GM13976 (cell line): ENCODE measurements at regions not wholly inside any gene's neighbourhood (a gene's known extent, or its start where the extent isn't known, plus 50 kb on each side); places are given as distances from the start of the nearest gene placed in this dataset.

ENCODE experiments used
- DNase-seq: peaks from one replicate; pipeline ENCODE4 v3.0.0; 2012; ENCODE audit warnings: low spot score
- CTCF ChIP-seq: IDR thresholded peaks from 2 replicates; pipeline ENCODE4 v1.5.1; 2012; ENCODE audit warnings: borderline replicate concordance, mild to moderate bottlenecking; ENCODE audit not compliant: insufficient read depth; ENCODE audit errors: extremely low read depth, missing control alignments, control extremely low read depth
- in situ Hi-C: fragments of 300-500 bp; cut with MboI; formaldehyde crosslinking; loops from one replicate; pipeline ENCODE4 v1.12.0; 2022; ENCODE audit warnings: low sequenced_read_pairs, mixed read lengths, inconsistent platforms; ENCODE audit not compliant: unreplicated experiment

DNA sequence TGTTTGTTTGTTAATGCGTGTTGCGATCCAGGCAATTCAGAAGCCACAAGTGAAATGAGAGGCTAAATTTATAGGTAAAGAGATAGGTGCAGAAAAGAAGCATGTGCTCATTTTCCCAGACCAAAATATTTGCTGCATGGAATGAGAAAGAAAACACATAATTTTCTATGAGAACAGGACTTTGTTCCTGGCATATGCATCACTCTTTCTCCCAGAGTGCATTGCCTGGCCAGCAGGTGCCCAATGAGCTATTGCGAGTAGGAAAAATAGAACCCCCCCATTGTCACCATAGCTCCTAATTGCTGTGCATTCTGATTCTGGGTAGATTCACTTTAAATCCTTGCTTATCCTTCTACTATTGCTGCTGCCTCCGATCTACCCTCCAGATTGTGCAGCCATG, 410.4 kb downstream of the PMP22 start:
- in situ Hi-C loops = no loop called here
- no peak for TF ChIP-seq CTCF
- DNase-seq = no peak

DNA sequence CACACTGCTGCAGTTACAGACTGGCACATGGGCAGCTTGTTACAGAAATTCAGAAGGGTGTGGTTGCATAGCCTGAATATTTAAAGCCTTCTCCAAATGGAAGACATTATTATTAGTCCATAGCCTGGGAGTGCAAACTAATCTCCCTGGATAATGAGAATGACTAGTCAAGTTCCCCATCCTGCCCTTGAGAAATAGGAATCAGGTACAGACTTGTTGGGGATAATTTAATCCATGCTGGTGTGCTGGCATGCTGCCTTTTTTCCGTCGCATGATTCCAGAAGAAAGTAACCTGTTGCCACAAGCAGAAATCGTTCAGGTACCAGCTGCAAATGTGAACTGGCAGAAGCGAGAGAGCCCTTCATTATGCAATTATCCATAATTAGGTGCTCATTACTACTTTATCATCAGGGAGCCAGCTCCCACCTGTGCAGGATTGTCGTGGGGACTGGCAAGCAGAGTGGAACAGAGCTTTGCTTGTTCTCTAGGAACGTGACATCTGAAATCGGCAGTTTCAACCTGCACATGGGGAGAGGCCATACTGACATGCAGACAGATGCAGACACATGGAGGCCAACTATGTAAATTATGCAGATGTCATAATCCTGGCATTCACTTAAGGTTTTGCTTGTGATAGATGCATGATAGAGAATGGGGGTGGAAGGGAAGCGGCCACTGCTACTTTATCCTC, 419.4 kb downstream of the PMP22 start:
- DNase-seq = no peak
- in situ Hi-C loops = no loop called here

GRCh38 chr17:14843086-14843795, 421.9 kb downstream of the PMP22 start:
- in situ Hi-C loops = no loop called here
- no peak for DNase-seq
- no peak for TF ChIP-seq CTCF

More for the DNA sequence above, 419.4 kb downstream of the PMP22 start:
- TF ChIP-seq CTCF = no peak

- in situ Hi-C loops = no loop called here
- no peak for DNase-seq
- no peak for TF ChIP-seq CTCF
Measured at GRCh38 chr17:14840616-14841231, 424.4 kb downstream of the PMP22 start.

- in situ Hi-C loops = no loop called here
- TF ChIP-seq CTCF = no peak
- DNase-seq = no peak
Measured at GRCh38 chr17:14838567-14838966, 426.6 kb downstream of the PMP22 start.

GRCh38 chr17:14833201-14833785, 431.8 kb downstream of the PMP22 start:
- in situ Hi-C loops = no loop called here
- no peak for TF ChIP-seq CTCF
- no peak for DNase-seq
